Kidney (tissue), 13 donors: ENCODE measurements at regions not wholly inside any gene's neighbourhood (a gene's known extent, or its start where the extent isn't known, plus 50 kb on each side); places are given as distances from the start of the nearest gene placed in this dataset.

ENCODE experiments used
- DNase-seq, 5 donors: peaks; one replicate each; pipeline ENCODE4 v3.0.0-alpha.2; 2013 to 2020
- FAIRE-seq: peaks from 2 replicates; lab custom pipeline; 2012; peaks lifted over from hg19 to GRCh38; lab: Jason Lieb, UNC
- H3K27ac ChIP-seq, 2 donors: one replicate each; pipeline ENCODE4 v1.7.0; 2013; ENCODE audit warnings: low read depth in 2 of 2, low read length in 2 of 2, inconsistent platforms in 1 of 2
- H3K27me3 ChIP-seq: one replicate; pipeline ENCODE4 v1.7.1; 2013; ENCODE audit warnings: low read length, inconsistent platforms; ENCODE audit not compliant: control insufficient read depth, insufficient read depth
- H3K36me3 ChIP-seq, 3 donors: one replicate each; pipeline versions ENCODE4 v1.7.0 to v1.7.1; 2013; ENCODE audit warnings: low read length in 3 of 3, control low read depth in 1 of 3, inconsistent platforms in 1 of 3; ENCODE audit not compliant: insufficient read depth in 3 of 3, control insufficient read depth in 2 of 3
- H3K4me1 ChIP-seq, 3 donors: one replicate each; pipeline versions ENCODE4 v1.7.0 to v1.7.1; 2013; ENCODE audit warnings: low read length in 3 of 3, inconsistent platforms in 1 of 3, low read depth in 1 of 3; ENCODE audit not compliant: control insufficient read depth in 2 of 3, insufficient read depth in 2 of 3
- H3K4me3 ChIP-seq, 3 donors: one replicate each; pipeline versions ENCODE4 v1.7.0 to v1.8.1; 2013; ENCODE audit warnings: low read length in 3 of 3, control low read depth in 1 of 3, inconsistent platforms in 1 of 3
- H3K9ac ChIP-seq, 3 donors: one replicate each; pipeline versions ENCODE4 v1.7.0 to v1.7.1; 2013; ENCODE audit warnings: low read length in 3 of 3, control low read depth in 1 of 3, inconsistent platforms in 1 of 3
- H3K9me3 ChIP-seq, 3 donors: one replicate each; pipeline versions ENCODE4 v1.7.0 to v1.7.1; 2013; ENCODE audit warnings: low read length in 3 of 3, control low read depth in 1 of 3, inconsistent platforms in 1 of 3; ENCODE audit not compliant: control insufficient read depth in 2 of 3, insufficient read depth in 1 of 3
- intact Hi-C: fragments of 100-400 bp; cut with DNase I; formaldehyde crosslinking; loops from one replicate; pipeline ENCODE4 v1.11.1; 2022
- TF ChIP-seq, protein P1 (sequence below): IDR thresholded peaks from 3 replicates; pipeline ENCODE4 v1.5.1; 2012; ENCODE audit warnings: mild to moderate bottlenecking, moderate library complexity, borderline replicate concordance; ENCODE audit not compliant: insufficient read depth; ENCODE audit errors: extremely low read depth
- donor health status: control.
- donor health status: control.
- donor health status: control.
- donor health status: control.
- donor health status: control.
- donor health status: DM: yes; HTN: yes; CAD: no.
- donor health status: Normal renal cell carcinoma (clear cell type).

DNA sequence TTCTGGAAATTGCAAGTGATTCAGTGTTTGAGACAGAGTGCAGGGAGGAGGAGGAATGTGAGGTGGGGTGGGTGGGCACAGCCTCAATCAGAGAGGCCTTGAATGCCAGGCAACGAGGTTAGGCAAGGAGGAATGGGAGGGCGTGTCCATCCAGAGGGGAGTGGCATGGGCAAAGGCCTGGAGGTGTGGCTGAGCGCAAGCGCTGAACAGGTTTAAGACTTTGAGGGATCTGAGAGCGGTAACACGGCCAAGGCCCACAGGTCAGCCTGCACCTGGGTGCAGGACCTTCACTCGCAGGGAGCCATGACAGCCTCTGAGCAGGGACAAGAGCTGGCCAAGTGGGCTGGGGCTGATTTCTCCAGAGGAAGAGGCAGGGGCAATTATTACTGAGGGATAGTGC is 125.9 kb downstream of the TPRA1 start:
- FAIRE-seq = no peak
- Histone ChIP-seq H3K9ac (no peak overlapping the region), H3K4me1 (no peaks in the 10 kb centered on the region), H3K9me3 (no peaks in the 10 kb centered on the region), H3K4me3 (no peak overlapping the region), H3K27me3 (no peaks in the 10 kb centered on the region), H3K27ac (no peak overlapping the region), H3K36me3 (no peaks in the 10 kb centered on the region)
- TF ChIP-seq, protein P1, sequence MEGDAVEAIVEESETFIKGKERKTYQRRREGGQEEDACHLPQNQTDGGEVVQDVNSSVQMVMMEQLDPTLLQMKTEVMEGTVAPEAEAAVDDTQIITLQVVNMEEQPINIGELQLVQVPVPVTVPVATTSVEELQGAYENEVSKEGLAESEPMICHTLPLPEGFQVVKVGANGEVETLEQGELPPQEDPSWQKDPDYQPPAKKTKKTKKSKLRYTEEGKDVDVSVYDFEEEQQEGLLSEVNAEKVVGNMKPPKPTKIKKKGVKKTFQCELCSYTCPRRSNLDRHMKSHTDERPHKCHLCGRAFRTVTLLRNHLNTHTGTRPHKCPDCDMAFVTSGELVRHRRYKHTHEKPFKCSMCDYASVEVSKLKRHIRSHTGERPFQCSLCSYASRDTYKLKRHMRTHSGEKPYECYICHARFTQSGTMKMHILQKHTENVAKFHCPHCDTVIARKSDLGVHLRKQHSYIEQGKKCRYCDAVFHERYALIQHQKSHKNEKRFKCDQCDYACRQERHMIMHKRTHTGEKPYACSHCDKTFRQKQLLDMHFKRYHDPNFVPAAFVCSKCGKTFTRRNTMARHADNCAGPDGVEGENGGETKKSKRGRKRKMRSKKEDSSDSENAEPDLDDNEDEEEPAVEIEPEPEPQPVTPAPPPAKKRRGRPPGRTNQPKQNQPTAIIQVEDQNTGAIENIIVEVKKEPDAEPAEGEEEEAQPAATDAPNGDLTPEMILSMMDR = no peak
- intact Hi-C loops = no loop called here
- DNase-seq = no peak

DNA sequence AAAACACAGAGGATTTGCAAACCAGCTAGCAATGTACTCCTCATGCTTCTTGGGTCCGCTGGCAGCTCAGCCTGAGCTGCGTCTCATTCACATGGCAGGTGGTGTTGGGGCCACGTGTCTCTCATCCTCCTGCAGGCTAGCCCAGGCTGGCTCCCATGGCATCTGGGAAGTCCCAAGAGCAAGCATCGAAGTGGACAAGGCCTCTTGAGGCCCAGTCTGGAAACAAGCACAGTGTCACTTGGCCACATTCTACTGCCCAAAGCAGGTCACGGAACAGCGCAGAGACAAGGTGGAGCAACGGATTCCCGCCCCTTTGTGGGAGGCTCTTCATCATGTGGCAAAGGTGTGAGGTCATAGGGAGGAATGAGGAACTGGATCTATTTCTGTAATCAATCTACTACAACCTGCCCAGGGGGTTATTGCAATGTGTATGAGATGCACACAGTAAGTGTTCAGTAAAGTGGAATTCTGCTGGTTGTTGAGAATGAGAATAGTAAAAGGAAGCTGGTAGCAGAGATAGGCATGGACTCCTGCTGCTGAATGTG is 128.3 kb downstream of the TPRA1 start:
- no peak for FAIRE-seq
- Histone ChIP-seq H3K9ac (no peak overlapping the region), H3K9me3 (no peaks in the 10 kb centered on the region), H3K27ac (no peak overlapping the region), H3K4me1 (no peaks in the 10 kb centered on the region), H3K36me3 (no peaks in the 10 kb centered on the region), H3K27me3 (peaks cover 8% of the 10 kb centered on the region), H3K4me3 (no peak overlapping the region)
- intact Hi-C loops = no loop called here
- TF ChIP-seq, protein P1 = no peak
- DNase-seq = no peak

DNA sequence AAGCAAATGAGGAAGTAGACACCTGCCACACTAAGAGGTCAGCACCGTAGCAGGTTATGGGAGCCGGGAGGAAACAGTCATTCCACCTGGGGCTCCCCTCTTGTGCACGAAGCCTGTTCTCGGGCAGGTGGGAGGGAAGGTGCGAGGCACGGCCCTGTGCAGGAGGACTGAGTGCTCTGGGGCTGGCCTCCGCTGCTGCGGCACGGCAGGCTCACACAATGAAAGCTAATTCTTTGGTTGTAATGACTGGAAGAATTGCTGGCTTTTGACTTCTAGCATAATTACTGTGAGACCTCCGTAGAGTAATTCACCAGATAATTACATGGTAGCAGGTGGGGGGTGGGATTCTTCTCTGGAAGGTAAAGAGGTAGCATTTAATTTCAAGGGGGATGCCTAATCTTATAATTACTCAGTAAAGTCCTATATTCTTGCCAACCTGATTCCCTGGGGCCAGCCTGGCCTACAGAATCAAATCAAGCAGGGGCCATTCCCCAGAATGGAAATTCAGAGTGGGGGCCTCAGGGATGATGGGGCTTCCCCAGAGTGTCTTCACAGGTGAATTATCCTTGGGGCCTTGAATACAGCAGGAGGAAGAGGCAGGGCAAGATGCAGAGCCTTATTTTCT is 129.1 kb downstream of the TPRA1 start:
- TF ChIP-seq, protein P1 = no peak
- Histone ChIP-seq H3K4me3 (no peak overlapping the region), H3K9ac (no peak overlapping the region), H3K27ac (no peak overlapping the region), H3K4me1 (peaks cover 0 to 2% (median 0%) of the 10 kb centered on the region in 3 donors), H3K27me3 (peaks cover 13% of the 10 kb centered on the region), H3K9me3 (no peaks in the 10 kb centered on the region), H3K36me3 (no peaks in the 10 kb centered on the region)
- intact Hi-C loops = no loop called here
- DNase-seq (peak in 1 of 5 donors; percentile 38), FAIRE-seq (no peak)

DNA sequence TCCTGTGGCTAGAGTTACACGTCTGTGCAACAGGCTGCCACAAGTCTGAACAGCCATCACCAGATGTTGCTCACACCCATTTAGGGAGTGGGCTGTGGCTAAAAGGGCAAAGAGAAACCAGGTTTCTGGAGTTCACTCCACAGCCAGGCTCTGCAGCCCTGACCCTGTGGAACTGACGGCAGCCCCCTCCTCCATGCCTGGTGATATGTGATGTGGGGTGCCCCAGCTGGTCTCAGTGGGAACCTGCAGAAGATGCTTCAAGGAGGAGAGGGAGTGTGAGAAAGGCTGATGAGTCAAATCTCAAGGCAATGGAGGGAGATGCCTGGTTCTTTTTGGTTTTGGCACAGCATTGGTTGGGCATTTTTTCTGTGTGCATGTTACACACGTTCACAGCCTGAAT is 130.6 kb downstream of the TPRA1 start:
- H3K9ac ChIP-seq = no peak overlapping the region
- no peaks in the 10 kb centered on the region for H3K9me3 ChIP-seq
- H3K27me3 ChIP-seq = peaks cover 18% of the 10 kb centered on the region
- no peak for FAIRE-seq
- intact Hi-C loops = no loop called here
- peak in 1 of 5 donors; percentile 23 for DNase-seq
- TF ChIP-seq, protein P1 = no peak
- H3K4me3 ChIP-seq = no peak overlapping the region
- no peak overlapping the region for H3K27ac ChIP-seq
- no peaks in the 10 kb centered on the region for H3K36me3 ChIP-seq
- peaks cover 0 to 8% (median 0%) of the 10 kb centered on the region in 3 donors for H3K4me1 ChIP-seq
